Stimulated activated CD4-positive, alpha-beta T cell treated with anti-CD3 and anti-CD28 coated beads, TNF-alpha, amount 100 ng/mL, for 24 hours (primary cell): ENCODE measurements at regions not wholly inside any gene's neighbourhood (a gene's known extent, or its start where the extent isn't known, plus 50 kb on each side); places are given as distances from the start of the nearest gene placed in this dataset.
"Not testable (repeated sequence)": the region's sequence is repeated elsewhere in the genome, so short reads cannot be mapped to it uniquely, and the experiment has no call there.

Source experiments
- DNase-seq, 3 experiments: peaks; one replicate each; pipeline ENCODE4 v3.0.0-alpha.2; 2020; ENCODE audit warnings: low read depth in 3 of 3

DNA sequence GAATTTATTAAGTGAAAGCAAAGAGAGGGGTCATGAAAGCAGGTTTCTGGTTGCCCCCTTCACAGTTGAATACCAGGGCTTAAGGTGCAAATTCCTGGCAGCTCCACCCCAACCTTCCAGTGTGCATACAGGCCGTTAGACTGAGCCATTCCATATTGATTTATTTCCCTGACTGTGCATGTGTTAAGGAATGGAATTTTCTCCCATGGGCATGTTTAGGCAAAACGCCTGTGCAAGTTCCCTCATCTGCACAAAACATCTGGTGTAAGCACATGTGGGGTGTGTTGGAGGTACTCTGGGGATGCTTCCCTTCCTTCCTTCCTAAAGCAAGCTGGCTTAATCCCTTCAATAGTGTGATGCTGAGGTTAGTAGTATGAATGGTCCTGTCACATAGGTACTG is 1470.6 kb downstream of the MAT2B start:
- no peak for DNase-seq

DNA sequence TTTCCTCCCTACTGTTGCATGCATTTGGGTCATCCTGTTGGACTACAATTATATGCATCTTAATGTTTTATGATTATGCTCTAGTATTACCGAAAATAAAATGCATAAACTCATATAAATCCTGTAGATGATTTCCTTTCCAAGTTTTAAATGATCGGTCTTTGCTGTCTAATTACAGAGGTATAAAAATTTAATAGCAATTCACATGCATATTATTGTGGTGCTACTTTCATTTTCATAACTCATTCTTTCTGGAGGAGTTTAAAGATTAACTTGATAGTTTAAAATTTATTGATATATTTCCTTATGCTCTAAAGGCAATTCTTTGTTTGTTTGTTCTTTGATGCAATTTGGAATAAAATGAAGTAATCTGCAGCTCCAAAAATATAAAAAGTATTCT is 1475.1 kb downstream of the MAT2B start:
- DNase-seq, result no peak

GRCh38 chr5:164998142-164998541 is 1492.7 kb downstream of the MAT2B start:
- DNase-seq, result no peak

- DNase-seq, result no peak
Observed at GRCh38 chr5:164998590-164998989, 1493.2 kb downstream of the MAT2B start.

GRCh38 chr5:165000479-165001190 is 1495.2 kb downstream of the MAT2B start:
- DNase-seq, result no peak

DNA sequence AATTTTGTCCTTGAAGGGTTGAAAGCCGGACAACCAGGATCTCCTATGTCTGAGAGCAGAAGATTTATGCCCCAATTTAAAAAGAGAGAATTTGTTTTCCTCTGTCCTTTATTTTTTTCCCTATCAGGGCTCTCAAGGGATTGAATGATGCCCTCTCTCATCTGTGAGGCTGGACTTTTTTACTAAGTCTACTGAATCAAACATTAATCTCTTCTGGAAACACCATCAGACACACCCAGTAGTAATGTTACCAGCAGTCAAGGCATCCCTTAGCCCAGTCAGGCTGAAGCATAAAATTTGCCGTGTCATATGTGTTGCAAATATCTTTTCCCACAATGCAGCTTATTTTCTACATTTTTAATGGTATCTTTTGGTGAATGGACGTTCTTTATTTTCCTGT is 1497.9 kb downstream of the MAT2B start:
- DNase-seq, result no peak

GRCh38 chr5:165004175-165004574 is 1498.8 kb downstream of the MAT2B start:
- DNase-seq, result no peak

- no peak for DNase-seq
Observed at GRCh38 chr5:165014439-165014838, 1509.0 kb downstream of the MAT2B start.

GRCh38 chr5:165015126-165015525 is 1509.7 kb downstream of the MAT2B start:
- DNase-seq, result no peak

GRCh38 chr5:165015547-165015946 is 1510.1 kb downstream of the MAT2B start:
- DNase-seq, result no peak

DNA sequence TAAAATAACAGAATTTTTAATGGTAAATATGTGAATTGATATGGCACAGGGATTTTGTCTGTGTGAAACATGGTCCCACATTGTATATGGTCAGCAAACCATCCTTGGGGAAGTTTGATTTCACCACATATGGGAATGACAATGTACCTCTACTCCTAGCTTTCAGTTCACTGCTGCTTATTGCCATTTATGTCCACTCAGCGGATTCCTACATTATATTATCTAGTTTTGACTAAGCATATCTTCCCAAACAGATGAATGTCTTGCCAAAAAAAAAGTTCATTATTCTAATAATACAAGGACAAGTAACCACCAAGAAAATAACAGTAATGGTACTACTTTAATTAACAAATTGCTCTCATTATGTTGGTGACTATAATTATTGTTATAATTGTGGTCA is 1521.6 kb downstream of the MAT2B start:
- no peak for DNase-seq

DNA sequence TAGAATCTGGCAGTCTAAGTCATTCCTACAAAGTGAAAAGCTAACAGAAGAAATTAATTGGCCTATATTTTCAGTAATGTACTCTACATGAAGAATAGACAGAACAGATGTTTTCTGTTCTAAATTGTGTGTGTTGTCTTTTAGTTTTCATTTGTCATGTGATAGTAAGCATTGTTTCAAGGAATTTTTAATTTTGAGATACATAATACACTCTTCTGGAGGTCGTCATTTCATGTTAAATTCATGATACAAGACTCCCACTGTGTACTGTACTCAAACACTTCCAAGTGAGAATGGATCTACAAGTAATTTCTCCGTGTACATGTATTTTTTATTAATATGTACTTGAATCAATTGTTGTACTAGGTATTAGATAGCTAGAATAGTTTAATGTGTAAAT is 1522.9 kb downstream of the MAT2B start:
- no peak for DNase-seq

DNA sequence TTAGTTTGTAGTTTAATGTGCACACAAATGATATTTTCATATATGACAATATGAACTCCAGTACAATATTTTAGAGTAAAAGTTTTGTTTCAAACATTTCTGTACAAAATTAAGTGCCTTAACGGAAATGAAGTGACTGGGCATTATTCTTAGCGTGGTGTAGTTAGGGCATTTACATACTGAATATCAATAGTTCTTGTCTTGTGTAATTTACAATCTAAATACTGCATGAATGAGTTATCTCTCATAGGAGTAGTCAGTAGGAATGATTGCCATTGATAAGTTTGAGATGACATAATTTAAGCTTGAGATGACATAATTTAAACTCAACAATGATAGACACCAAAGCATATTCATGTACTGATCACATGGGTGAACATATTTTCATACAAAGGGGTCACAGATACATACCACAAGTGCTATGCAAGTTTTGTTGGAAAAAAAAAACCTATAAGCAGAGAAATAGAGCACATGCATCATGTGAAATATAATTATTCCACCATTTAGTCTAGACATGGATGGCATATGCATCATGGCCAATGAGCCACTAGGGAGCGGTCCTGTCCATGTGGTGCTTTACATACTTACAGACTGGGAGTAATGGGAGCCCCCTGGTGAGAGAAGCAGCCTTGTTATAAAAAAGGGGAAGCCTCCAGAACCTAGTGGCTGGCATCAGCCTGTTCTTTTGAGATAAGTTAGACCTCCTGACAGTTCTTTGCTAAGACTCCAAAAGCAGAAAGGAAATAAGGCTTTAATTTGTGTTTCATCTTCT is 1523.9 kb downstream of the MAT2B start:
- no peak for DNase-seq

GRCh38 chr5:165030971-165031370 is 1525.6 kb downstream of the MAT2B start:
- no peak for DNase-seq

DNA sequence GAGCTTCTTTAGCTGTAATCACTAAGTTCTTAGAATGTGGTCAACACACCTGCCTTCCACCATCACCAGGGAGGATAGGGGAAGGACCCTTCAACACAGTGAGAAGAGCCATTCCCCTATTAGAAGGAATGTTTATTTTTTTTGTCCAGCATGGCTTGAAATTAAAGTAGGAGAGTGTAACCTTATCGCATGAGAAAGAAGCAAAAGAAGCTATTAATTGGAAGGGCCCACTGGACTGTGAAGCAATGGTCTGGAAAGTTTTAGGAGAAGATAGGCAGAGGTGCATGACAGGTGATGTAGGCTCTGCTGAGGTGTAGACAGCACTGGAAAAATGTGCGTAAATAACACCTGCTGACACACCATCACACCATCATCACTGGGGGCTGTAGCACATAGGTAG is 1526.0 kb downstream of the MAT2B start:
- DNase-seq, result no peak

DNA sequence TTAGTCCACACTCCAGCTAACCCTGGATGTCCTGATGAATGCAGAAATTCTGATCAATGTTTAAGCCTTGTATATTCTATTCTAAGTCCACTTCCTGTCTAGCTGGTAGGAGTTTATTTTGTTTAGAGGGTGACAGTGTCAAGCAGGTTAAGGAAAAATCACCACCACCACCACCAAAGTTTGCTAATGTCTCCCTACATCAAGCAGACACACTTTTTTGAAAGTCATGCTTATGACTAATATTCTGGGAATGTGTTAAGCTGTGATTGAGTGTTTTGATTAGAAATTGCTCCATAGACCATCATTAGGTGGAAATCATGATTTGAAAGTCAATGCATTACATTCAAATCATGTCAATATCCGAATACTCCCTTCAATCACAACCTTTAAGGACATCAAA is 1530.1 kb downstream of the MAT2B start:
- no peak for DNase-seq

- DNase-seq, result no peak
Observed at GRCh38 chr5:165039748-165040147, 1534.3 kb downstream of the MAT2B start.

- DNase-seq, result not testable (repeated sequence)
Observed at GRCh38 chr5:165045941-165046340, 1540.5 kb downstream of the MAT2B start.

DNA sequence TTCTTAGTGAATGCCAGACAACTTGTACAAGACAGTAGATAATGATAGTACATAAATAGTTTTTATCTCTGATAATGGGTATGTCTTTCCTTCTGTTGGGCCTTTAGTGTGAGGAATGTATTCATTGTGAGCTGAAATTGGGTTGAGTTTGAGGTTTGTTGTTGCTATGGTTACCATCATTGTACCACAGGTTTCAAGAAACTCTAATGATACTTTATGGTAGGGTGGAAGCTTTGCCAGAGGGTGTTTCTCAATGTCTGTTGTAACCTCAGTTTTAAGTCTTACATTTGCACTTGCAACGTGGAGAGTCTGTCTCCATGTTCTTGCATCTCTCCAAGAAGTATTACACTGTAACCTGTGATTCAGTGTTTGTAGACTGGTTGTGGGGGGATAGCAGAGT is 1550.1 kb downstream of the MAT2B start:
- no peak for DNase-seq

DNA sequence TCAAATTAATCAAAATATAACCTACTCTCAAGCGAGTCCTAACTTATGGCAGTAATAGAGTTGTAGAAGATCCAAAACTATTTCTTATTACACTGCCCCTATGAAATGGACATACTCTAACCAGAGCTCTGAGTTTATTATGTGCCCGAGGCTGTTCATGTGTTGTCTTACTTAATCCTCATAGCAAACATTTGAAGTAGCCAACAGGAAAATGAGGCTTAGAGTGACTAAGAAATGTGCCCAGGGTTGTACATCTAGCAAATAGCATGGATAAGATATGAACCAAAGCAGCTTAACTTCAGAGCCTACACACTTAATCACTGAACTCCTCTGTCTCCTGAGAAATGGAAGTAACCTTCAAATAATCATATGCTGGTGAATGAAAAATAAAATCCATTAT is 1551.7 kb downstream of the MAT2B start:
- no peak for DNase-seq

GRCh38 chr5:165066751-165067385 is 1561.4 kb downstream of the MAT2B start:
- no peak for DNase-seq

- DNase-seq, result no peak
Observed at GRCh38 chr5:165076686-165077085, 1571.3 kb downstream of the MAT2B start.

GRCh38 chr5:165079389-165079788 is 1574.0 kb downstream of the MAT2B start:
- DNase-seq, result no peak
